HEK293 (cell line): ENCODE measurements at regions not wholly inside any gene's neighbourhood (a gene's known extent, or its start where the extent isn't known, plus 50 kb on each side); places are given as distances from the start of the nearest gene placed in this dataset.

Source experiments
- CTCF ChIA-PET: fragments of 350-600 bp; formaldehyde crosslinking; extraction: SDS; loops from one replicate; lab custom pipeline; 2021; ENCODE audit warnings: antibody characterized with exemption; lab: Yijun Ruan, JAX
- POLR2A ChIA-PET: fragments of 300-600 bp; formaldehyde crosslinking; extraction: SDS; loops from one replicate; lab custom pipeline; 2020; ENCODE audit warnings: antibody characterized with exemption, inconsistent platforms; lab: Yijun Ruan, JAX
- H3K27ac ChIP-seq: fragments of 200-500 bp; sonication (Bioruptor generic); 2 replicates; pipeline ENCODE4 v1.5.1; 2014; ENCODE audit warnings: low read depth, low read length, control low read depth, inconsistent platforms; ENCODE audit errors: extremely low read depth
- H3K36me3 ChIP-seq, 2 experiments: fragments of 200-500 bp in 1 of 2; sonication (Bioruptor generic) in 1 of 2; 1 replicate in 1 of 2; 2 replicates in 1 of 2; pipeline ENCODE4 v1.5.1; 2014 to 2017; ENCODE audit warnings: inconsistent platforms in 2 of 2, low read length in 2 of 2; ENCODE audit not compliant: control insufficient read depth in 2 of 2, insufficient read depth in 1 of 2
- H3K4me1 ChIP-seq: fragments of 200-500 bp; sonication (Bioruptor generic); 2 replicates; pipeline ENCODE4 v1.5.1; 2014; ENCODE audit warnings: mild to moderate bottlenecking, low read length, inconsistent platforms; ENCODE audit not compliant: control insufficient read depth, insufficient read depth
- H3K4me3 ChIP-seq: 2 replicates; pipeline ENCODE4 v1.5.1; 2011; ENCODE audit warnings: low read depth, mild to moderate bottlenecking, control low read depth, low read length, moderate library complexity
- H3K9me3 ChIP-seq: fragments of 200-500 bp; sonication (Bioruptor generic); 2 replicates; pipeline ENCODE4 v1.5.1; 2014; ENCODE audit warnings: low read depth, low read length, inconsistent platforms; ENCODE audit not compliant: control insufficient read depth, insufficient read depth
- GLI2 ChIP-seq: fragments of 450-650 bp; formaldehyde crosslinking; IDR thresholded peaks from 2 replicates; pipeline ENCODE4; 2017; ENCODE audit warnings: missing biosample characterization, missing genetic modification characterization, low read depth, borderline replicate concordance
- HOXA7 ChIP-seq: sonication (generic); formaldehyde crosslinking; IDR thresholded peaks from 2 replicates; pipeline ENCODE4 v1.8.1; 2022; ENCODE audit warnings: missing genetic modification reagents, borderline replicate concordance
- KLF7 ChIP-seq: fragments of 450-650 bp; formaldehyde crosslinking; IDR thresholded peaks from 2 replicates; pipeline ENCODE4 v1.5.1; 2016; ENCODE audit warnings: missing biosample characterization, missing genetic modification characterization, borderline replicate concordance
- ZNF221 ChIP-seq: fragments of 450-650 bp; formaldehyde crosslinking; IDR thresholded peaks from 2 replicates; pipeline ENCODE4 v1.5.1; 2017; ENCODE audit warnings: missing biosample characterization, missing genetic modification characterization, borderline replicate concordance
- ZNF362 ChIP-seq: fragments of 450-650 bp; formaldehyde crosslinking; IDR thresholded peaks from 2 replicates; pipeline ENCODE4 v1.5.1; 2016; ENCODE audit warnings: missing biosample characterization, missing genetic modification characterization
- ZNF366 ChIP-seq: fragments of 450-650 bp; formaldehyde crosslinking; conservative IDR thresholded peaks from 2 replicates; pipeline ENCODE4 v1.5.1; 2016; ENCODE audit warnings: missing biosample characterization, missing genetic modification characterization
- ZNF518A ChIP-seq: fragments of 450-650 bp; formaldehyde crosslinking; conservative IDR thresholded peaks from 2 replicates; pipeline ENCODE4 v1.5.1; 2016; ENCODE audit warnings: low read depth, missing biosample characterization, missing genetic modification characterization
- ZNF629 ChIP-seq: fragments of 450-650 bp; formaldehyde crosslinking; IDR thresholded peaks from 2 replicates; pipeline ENCODE4 v1.5.1; 2017; ENCODE audit warnings: missing biosample characterization, missing genetic modification characterization
- ZNF654 ChIP-seq: fragments of 450-650 bp; formaldehyde crosslinking; IDR thresholded peaks from 2 replicates; pipeline ENCODE4 v1.5.1; 2016; ENCODE audit warnings: low read depth, missing biosample characterization, missing genetic modification characterization
- ZNF670 ChIP-seq: fragments of 450-650 bp; formaldehyde crosslinking; IDR thresholded peaks from 2 replicates; pipeline ENCODE4 v1.5.1; 2016; ENCODE audit warnings: missing biosample characterization, missing genetic modification characterization, low read depth
- ZNF701 ChIP-seq: fragments of 450-650 bp; formaldehyde crosslinking; IDR thresholded peaks from 2 replicates; pipeline ENCODE4 v1.5.1; 2016; ENCODE audit warnings: missing biosample characterization, missing genetic modification characterization
- ZNF792 ChIP-seq: fragments of 450-650 bp; formaldehyde crosslinking; IDR thresholded peaks from 2 replicates; pipeline ENCODE4 v1.5.1; 2016; ENCODE audit warnings: missing biosample characterization, missing genetic modification characterization
- ZSCAN18 ChIP-seq: fragments of 450-650 bp; formaldehyde crosslinking; IDR thresholded peaks from 2 replicates; pipeline ENCODE4 v1.5.1; 2016; ENCODE audit warnings: missing biosample characterization, missing genetic modification characterization
- TF ChIP-seq, protein P1 (sequence below): fragments of 450-650 bp; formaldehyde crosslinking; IDR thresholded peaks from 2 replicates; pipeline ENCODE4 v1.5.1; 2016; ENCODE audit warnings: missing biosample characterization, missing genetic modification characterization
- TF ChIP-seq, protein P2 (sequence below): sonication (generic); formaldehyde crosslinking; IDR thresholded peaks from 2 replicates; pipeline ENCODE4 v1.8.1; 2022; ENCODE audit warnings: mild to moderate bottlenecking, moderate library complexity, missing genetic modification reagents
- TF ChIP-seq, protein P3 (sequence below): fragments of 450-650 bp; formaldehyde crosslinking; IDR thresholded peaks from 2 replicates; pipeline ENCODE4 v1.5.1; 2016; ENCODE audit warnings: missing biosample characterization, missing genetic modification characterization

DNA sequence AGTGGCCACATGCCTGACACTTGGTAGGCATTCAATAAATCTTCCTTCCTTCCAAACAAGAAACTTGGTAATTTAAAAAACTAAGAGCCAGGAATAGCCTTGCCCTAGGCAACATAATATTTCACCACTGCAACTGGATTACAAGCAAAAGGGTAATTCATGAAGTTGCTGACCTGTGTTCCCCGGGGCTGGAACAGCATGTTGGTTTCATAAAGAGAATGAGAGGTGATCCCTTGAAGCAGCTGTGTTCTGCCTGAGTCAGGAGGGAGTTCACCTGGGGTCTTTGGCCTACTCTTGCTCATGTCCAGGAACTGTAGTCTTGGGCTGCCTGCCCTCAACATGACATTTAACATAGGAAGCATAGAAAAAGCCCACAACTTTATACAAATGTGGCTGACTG is 329.0 kb upstream of the DAB1 start (continued):
- TF ChIP-seq ZNF518A: no peak
- TF ChIP-seq HOXA7 (CRISPR knock-in tag): no peak
- TF ChIP-seq ZNF629 (tag by site-specific recombination): no peak

GRCh38 chr1:57748719-57749118 is 324.9 kb upstream of the DAB1 start:
- Histone ChIP-seq H3K9me3 (no peaks in the 10 kb centered on the region), H3K27ac (no peak overlapping the region), H3K4me1 (no peaks in the 10 kb centered on the region), H3K4me3 (no peak overlapping the region), H3K36me3 (no peaks in the 10 kb centered on the region)
- ChIA-PET POLR2A (no interaction called here), CTCF (interaction anchor here (0.9 kb wide), 1 partner anchor 20 kb away, joined by 4 read pairs; no protein-coding TSS in a partner anchor)
- TF ChIP-seq KLF7 (tag by site-specific recombination): no peak
- TF ChIP-seq ZNF366 (tag by site-specific recombination): no peak
- no peak for TF ChIP-seq ZSCAN18 (tag by site-specific recombination)
- TF ChIP-seq ZNF221: no peak
- no peak for TF ChIP-seq ZNF792 (tag by site-specific recombination)
- TF ChIP-seq ZNF362 (tag by site-specific recombination): no peak
- TF ChIP-seq GLI2 (tag by site-specific recombination): no peak

DNA sequence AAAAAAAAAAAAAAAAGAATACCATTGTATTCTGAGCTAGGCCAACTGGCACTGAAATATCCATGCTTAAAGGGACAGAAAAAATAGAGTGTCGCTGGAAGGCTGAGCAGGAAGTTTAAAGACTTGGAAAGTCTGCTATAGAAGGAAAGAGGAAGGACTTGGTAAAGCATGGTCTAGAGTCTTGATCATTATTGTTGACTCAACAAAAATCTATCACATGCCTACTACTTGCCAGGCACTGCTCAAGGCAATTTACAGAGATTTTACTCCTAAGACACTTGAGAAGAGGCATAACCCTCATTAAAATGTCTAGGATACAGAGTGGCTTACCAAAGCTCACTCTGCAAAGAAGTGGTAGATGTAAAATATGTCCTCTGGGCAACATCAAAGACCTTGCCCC is 324.0 kb upstream of the DAB1 start:
- H3K4me3 ChIP-seq: no peak overlapping the region
- no peaks in the 10 kb centered on the region for H3K4me1 ChIP-seq
- ChIA-PET CTCF (no interaction called here), POLR2A (no interaction called here)
- no peak overlapping the region for H3K27ac ChIP-seq
- H3K9me3 ChIP-seq: no peaks in the 10 kb centered on the region
- no peaks in the 10 kb centered on the region for H3K36me3 ChIP-seq
- TF ChIP-seq ZNF670 (tag by site-specific recombination) (no peak), ZNF629 (tag by site-specific recombination) (no peak), ZNF654 (tag by site-specific recombination) (no peak), ZNF701 (tag by site-specific recombination) (no peak)
- TF ChIP-seq, protein P1, sequence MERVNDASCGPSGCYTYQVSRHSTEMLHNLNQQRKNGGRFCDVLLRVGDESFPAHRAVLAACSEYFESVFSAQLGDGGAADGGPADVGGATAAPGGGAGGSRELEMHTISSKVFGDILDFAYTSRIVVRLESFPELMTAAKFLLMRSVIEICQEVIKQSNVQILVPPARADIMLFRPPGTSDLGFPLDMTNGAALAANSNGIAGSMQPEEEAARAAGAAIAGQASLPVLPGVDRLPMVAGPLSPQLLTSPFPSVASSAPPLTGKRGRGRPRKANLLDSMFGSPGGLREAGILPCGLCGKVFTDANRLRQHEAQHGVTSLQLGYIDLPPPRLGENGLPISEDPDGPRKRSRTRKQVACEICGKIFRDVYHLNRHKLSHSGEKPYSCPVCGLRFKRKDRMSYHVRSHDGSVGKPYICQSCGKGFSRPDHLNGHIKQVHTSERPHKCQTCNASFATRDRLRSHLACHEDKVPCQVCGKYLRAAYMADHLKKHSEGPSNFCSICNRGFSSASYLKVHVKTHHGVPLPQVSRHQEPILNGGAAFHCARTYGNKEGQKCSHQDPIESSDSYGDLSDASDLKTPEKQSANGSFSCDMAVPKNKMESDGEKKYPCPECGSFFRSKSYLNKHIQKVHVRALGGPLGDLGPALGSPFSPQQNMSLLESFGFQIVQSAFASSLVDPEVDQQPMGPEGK: no peak
- TF ChIP-seq, protein P2, sequence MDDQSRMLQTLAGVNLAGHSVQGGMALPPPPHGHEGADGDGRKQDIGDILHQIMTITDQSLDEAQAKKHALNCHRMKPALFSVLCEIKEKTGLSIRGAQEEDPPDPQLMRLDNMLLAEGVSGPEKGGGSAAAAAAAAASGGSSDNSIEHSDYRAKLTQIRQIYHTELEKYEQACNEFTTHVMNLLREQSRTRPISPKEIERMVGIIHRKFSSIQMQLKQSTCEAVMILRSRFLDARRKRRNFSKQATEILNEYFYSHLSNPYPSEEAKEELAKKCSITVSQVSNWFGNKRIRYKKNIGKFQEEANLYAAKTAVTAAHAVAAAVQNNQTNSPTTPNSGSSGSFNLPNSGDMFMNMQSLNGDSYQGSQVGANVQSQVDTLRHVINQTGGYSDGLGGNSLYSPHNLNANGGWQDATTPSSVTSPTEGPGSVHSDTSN (CRISPR knock-in tag): no peak
- TF ChIP-seq, protein P3, sequence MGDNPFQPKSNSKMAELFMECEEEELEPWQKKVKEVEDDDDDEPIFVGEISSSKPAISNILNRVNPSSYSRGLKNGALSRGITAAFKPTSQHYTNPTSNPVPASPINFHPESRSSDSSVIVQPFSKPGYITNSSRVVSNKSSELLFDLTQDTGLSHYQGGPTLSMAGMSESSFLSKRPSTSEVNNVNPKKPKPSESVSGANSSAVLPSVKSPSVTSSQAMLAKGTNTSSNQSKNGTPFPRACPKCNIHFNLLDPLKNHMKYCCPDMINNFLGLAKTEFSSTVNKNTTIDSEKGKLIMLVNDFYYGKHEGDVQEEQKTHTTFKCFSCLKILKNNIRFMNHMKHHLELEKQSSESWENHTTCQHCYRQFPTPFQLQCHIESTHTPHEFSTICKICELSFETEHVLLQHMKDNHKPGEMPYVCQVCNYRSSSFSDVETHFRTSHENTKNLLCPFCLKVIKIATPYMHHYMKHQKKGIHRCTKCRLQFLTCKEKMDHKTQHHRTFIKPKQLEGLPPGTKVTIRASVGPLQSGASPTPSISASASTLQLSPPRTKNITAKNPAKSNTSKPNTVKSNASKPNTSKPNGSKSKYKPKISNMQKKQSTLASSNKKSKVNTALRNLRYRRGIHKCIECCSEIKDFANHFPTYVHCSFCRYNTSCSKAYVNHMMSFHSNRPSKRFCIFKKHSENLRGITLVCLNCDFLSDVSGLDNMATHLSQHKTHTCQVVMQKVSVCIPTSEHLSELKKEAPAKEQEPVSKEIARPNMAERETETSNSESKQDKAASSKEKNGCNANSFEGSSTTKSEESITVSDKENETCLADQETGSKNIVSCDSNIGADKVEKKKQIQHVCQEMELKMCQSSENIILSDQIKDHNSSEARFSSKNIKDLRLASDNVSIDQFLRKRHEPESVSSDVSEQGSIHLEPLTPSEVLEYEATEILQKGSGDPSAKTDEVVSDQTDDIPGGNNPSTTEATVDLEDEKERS (tag by site-specific recombination): no peak
